Karpas-422 (cell line): ENCODE measurements at regions not wholly inside any gene's neighbourhood (a gene's known extent, or its start where the extent isn't known, plus 50 kb on each side); places are given as distances from the start of the nearest gene placed in this dataset.

Experiments
- DNase-seq: peaks from one replicate; pipeline ENCODE4 v3.0.0-alpha.2; 2015
- H2AFZ ChIP-seq: fragments of 200-600 bp; sonication (generic); 2 replicates; pipeline ENCODE4 v1.6.1; 2014; ENCODE audit warnings: antibody characterized with exemption, low read length, mixed read lengths
- H3K27ac ChIP-seq: fragments of 200-600 bp; sonication (generic); 2 replicates; pipeline ENCODE4 v1.5.1; 2014; ENCODE audit warnings: mild to moderate bottlenecking, low read length, moderate library complexity
- H3K27me3 ChIP-seq: fragments of 200-600 bp; sonication (generic); 2 replicates; pipeline ENCODE4 v1.6.1; 2014; ENCODE audit warnings: low read length, mixed read lengths
- H3K36me3 ChIP-seq: fragments of 200-600 bp; sonication (generic); 2 replicates; pipeline ENCODE4 v1.6.1; 2014; ENCODE audit warnings: low read length, mixed read lengths; ENCODE audit not compliant: insufficient read depth
- H3K4me1 ChIP-seq: fragments of 200-600 bp; sonication (generic); 2 replicates; pipeline ENCODE4 v1.6.1; 2014; ENCODE audit warnings: mild to moderate bottlenecking, low read length, mixed read lengths
- H3K4me2 ChIP-seq: fragments of 200-600 bp; sonication (generic); 2 replicates; pipeline ENCODE4 v1.6.1; 2014; ENCODE audit warnings: low read length, low read depth, mild to moderate bottlenecking; ENCODE audit not compliant: poor library complexity, severe bottlenecking
- H3K4me3 ChIP-seq: fragments of 200-600 bp; sonication (generic); 2 replicates; pipeline ENCODE4 v1.5.1; 2014; ENCODE audit warnings: mild to moderate bottlenecking, antibody characterized with exemption, low read length, mixed read lengths
- H3K79me2 ChIP-seq: fragments of 200-600 bp; sonication (generic); 2 replicates; pipeline ENCODE4 v1.6.1; 2014; ENCODE audit warnings: mild to moderate bottlenecking, low read length, mixed read lengths
- H3K9ac ChIP-seq: fragments of 200-600 bp; sonication (generic); 2 replicates; pipeline ENCODE4 v1.6.0; 2014; ENCODE audit warnings: low read length
- H3K9me2 ChIP-seq: fragments of 200-600 bp; sonication (generic), shearing (Covaris generic); replicated peaks from 2 replicates; pipeline ENCODE4 v1.6.0; 2014; ENCODE audit warnings: mild to moderate bottlenecking, low read length, moderate library complexity; ENCODE audit not compliant: insufficient read depth
- H3K9me3 ChIP-seq: fragments of 300-700, 200-600 bp; sonication (generic); 2 replicates; pipeline ENCODE4 v1.6.1; 2014; ENCODE audit warnings: low read length, mixed read lengths
- H4K20me1 ChIP-seq: fragments of 200-600 bp; sonication (generic); 2 replicates; pipeline ENCODE4 v1.6.1; 2014; ENCODE audit warnings: mild to moderate bottlenecking, antibody characterized with exemption, low read length, low read depth; ENCODE audit not compliant: insufficient read depth

DNA sequence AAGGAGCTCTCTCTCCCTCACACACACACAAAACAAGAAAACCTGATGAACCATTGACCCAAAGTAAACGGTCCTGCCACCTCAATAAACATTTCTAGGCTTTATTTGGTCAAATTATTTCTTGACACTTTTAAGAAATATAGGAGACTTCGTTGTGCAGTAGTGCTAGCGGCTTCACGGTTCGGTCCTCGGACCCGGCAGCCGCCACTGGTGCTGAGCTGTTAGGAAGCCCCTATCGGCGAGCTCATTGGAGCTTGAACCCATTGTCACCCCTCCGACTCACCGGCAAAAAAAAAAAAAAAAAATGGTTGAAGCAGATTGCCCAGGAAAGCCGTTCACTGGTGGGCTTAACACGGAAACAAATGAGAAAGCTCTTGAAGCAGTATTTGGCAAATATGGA is 1695.6 kb upstream of the ACO1 start:
- Histone ChIP-seq H3K4me2 (no peak overlapping the region), H3K9ac (no peak overlapping the region), H3K4me3 (no peak overlapping the region), H3K9me2 (no peaks in the 10 kb centered on the region), H3K9me3 (peaks cover 27% of the 10 kb centered on the region), H3K4me1 (no peaks in the 10 kb centered on the region), H3K79me2 (no peaks in the 10 kb centered on the region), H3K27me3 (no peaks in the 10 kb centered on the region), H3K27ac (no peak overlapping the region), H3K36me3 (no peaks in the 10 kb centered on the region), H4K20me1 (no peaks in the 10 kb centered on the region), H2AFZ (no peak overlapping the region)
- DNase-seq, result no peak

DNA sequence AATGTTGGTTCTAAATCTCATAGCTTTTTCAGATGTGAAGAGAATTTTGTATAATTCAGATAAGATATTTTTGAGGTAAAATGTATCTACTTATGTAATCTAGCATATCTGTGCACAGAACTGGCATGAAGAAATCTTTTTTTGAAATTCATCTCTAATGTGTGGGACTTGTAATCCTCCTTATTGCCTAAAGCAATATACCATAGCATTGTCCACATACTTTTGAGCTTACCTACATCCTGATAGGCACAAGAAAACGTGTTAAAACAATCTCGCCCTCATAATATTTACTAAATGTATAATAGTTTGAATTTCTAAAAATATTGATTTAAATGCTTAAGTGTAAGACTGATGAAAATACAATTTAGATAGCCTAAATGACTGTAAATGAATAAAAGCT is 1686.5 kb upstream of the ACO1 start:
- Histone ChIP-seq H3K9ac (no peak overlapping the region), H3K9me3 (peaks cover 12% of the 10 kb centered on the region; the same call in 1 of the 2 replicates), H3K27me3 (no peaks in the 10 kb centered on the region), H3K4me2 (no peak overlapping the region), H3K4me3 (no peak overlapping the region), H4K20me1 (no peaks in the 10 kb centered on the region), H3K36me3 (no peaks in the 10 kb centered on the region), H3K9me2 (no peaks in the 10 kb centered on the region; the same call in 1 of the 2 replicates), H3K4me1 (no peaks in the 10 kb centered on the region), H3K79me2 (no peaks in the 10 kb centered on the region), H3K27ac (no peak overlapping the region), H2AFZ (no peak overlapping the region)
- no peak for DNase-seq

GRCh38 chr9:30711591-30711990 is 1672.9 kb upstream of the ACO1 start:
- H3K9me3 ChIP-seq, result peaks cover 20% of the 10 kb centered on the region
- H3K79me2 ChIP-seq, result no peaks in the 10 kb centered on the region
- no peak overlapping the region for H3K4me3 ChIP-seq
- H2AFZ ChIP-seq, result no peak overlapping the region
- no peak overlapping the region for H3K27ac ChIP-seq
- H3K27me3 ChIP-seq, result no peaks in the 10 kb centered on the region
- no peak overlapping the region for H3K9ac ChIP-seq
- H4K20me1 ChIP-seq, result no peaks in the 10 kb centered on the region
- no peak for DNase-seq
- H3K36me3 ChIP-seq, result no peaks in the 10 kb centered on the region
- H3K4me1 ChIP-seq, result no peaks in the 10 kb centered on the region
- no peak overlapping the region for H3K4me2 ChIP-seq
- no peaks in the 10 kb centered on the region for H3K9me2 ChIP-seq

GRCh38 chr9:30713243-30713642 is 1671.2 kb upstream of the ACO1 start:
- H3K27ac ChIP-seq, result no peak overlapping the region
- H3K27me3 ChIP-seq, result no peaks in the 10 kb centered on the region
- no peaks in the 10 kb centered on the region for H3K4me1 ChIP-seq
- no peaks in the 10 kb centered on the region for H3K36me3 ChIP-seq
- no peaks in the 10 kb centered on the region for H3K79me2 ChIP-seq
- H3K9me2 ChIP-seq, result no peaks in the 10 kb centered on the region
- no peak overlapping the region for H3K9ac ChIP-seq
- no peaks in the 10 kb centered on the region for H4K20me1 ChIP-seq
- H2AFZ ChIP-seq, result no peak overlapping the region
- no peak for DNase-seq
- peaks cover 27% of the 10 kb centered on the region for H3K9me3 ChIP-seq
- no peak overlapping the region for H3K4me2 ChIP-seq
- no peak overlapping the region for H3K4me3 ChIP-seq

DNA sequence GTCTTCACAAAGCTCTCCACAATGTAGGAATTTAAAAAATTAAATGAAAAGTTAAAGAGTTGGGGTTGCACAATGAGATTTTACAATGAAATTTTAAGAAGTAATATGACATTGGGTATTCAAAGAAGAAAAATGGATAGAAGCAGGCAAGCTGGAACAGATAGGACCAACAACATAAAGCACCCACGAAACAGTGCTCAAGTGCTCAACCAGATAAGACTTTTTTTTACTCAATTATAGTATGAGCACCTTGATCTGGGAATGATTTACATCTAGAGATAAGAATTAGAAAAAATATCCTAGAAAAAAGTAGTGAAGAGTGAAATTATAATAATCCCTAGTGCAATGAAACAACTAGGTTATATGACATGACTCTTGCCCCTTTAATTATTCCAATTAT is 1670.1 kb upstream of the ACO1 start:
- no peak overlapping the region for H3K4me2 ChIP-seq
- H3K27ac ChIP-seq, result no peak overlapping the region
- peaks cover 19% of the 10 kb centered on the region for H3K9me3 ChIP-seq
- no peak for DNase-seq
- H3K4me3 ChIP-seq, result no peak overlapping the region
- H3K79me2 ChIP-seq, result no peaks in the 10 kb centered on the region
- no peak overlapping the region for H3K9ac ChIP-seq
- no peaks in the 10 kb centered on the region for H3K4me1 ChIP-seq
- H4K20me1 ChIP-seq, result no peaks in the 10 kb centered on the region
- H3K27me3 ChIP-seq, result no peaks in the 10 kb centered on the region
- H2AFZ ChIP-seq, result no peak overlapping the region
- H3K9me2 ChIP-seq, result no peaks in the 10 kb centered on the region
- H3K36me3 ChIP-seq, result no peaks in the 10 kb centered on the region

DNA sequence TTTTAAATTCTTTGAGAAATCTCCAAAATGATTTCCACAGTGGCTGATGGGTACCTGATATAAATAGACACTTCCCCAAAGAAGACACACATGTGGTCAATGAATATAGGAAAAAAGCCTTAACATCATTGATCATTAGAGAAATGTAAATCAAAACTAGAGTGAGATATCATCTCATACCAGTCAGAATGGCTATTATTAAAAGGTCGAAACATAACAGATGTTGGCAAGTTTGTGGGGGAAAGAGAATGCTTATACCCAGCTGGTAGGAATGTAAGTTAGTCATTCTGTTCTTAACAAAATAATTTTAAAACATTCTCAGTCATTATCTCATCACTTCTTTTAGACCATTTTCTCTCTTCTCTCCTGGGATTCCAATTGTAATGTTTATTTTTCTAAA is 1666.0 kb upstream of the ACO1 start:
- no peaks in the 10 kb centered on the region for H3K27me3 ChIP-seq
- H3K79me2 ChIP-seq, result no peaks in the 10 kb centered on the region
- no peaks in the 10 kb centered on the region for H3K36me3 ChIP-seq
- H3K9me2 ChIP-seq, result no peaks in the 10 kb centered on the region
- DNase-seq, result no peak
- H3K27ac ChIP-seq, result no peak overlapping the region
- no peak overlapping the region for H3K9ac ChIP-seq
- no peaks in the 10 kb centered on the region for H3K4me1 ChIP-seq
- H3K4me2 ChIP-seq, result no peak overlapping the region
- H3K9me3 ChIP-seq, result peaks cover 25% of the 10 kb centered on the region
- H4K20me1 ChIP-seq, result no peaks in the 10 kb centered on the region
- H3K4me3 ChIP-seq, result no peak overlapping the region
- no peak overlapping the region for H2AFZ ChIP-seq

DNA sequence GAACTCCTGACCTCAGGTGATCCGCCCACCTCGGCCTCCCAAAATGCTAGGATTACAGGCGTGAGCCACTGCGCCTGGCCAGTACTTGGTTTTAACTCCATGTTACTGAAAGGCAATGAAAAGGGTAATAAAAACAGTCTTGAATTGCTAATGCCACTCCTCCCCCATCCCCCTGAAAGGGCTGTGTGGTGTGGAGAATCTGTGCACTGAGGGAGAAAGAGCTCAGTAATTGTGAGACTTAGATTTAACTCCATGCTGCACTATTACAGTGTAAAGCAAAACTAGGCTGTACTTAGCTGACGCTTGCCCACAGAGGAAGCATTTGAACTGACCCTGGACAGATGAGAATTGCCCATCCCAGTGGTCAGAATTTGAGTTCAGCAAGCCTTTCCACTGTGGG is 1662.4 kb upstream of the ACO1 start:
- no peak overlapping the region for H3K4me2 ChIP-seq
- H3K9me2 ChIP-seq, result no peaks in the 10 kb centered on the region
- H2AFZ ChIP-seq, result no peak overlapping the region
- H3K4me1 ChIP-seq, result no peaks in the 10 kb centered on the region
- DNase-seq, result no peak
- H3K27me3 ChIP-seq, result no peaks in the 10 kb centered on the region
- H3K9ac ChIP-seq, result no peak overlapping the region
- H3K9me3 ChIP-seq, result peaks cover 29% of the 10 kb centered on the region
- H3K4me3 ChIP-seq, result no peak overlapping the region
- no peaks in the 10 kb centered on the region for H3K79me2 ChIP-seq
- no peak overlapping the region for H3K27ac ChIP-seq
- no peaks in the 10 kb centered on the region for H3K36me3 ChIP-seq
- H4K20me1 ChIP-seq, result no peaks in the 10 kb centered on the region

- no peak overlapping the region for H3K4me3 ChIP-seq
- no peak overlapping the region for H3K4me2 ChIP-seq
- no peaks in the 10 kb centered on the region for H3K79me2 ChIP-seq
- no peak overlapping the region for H3K9ac ChIP-seq
- H3K4me1 ChIP-seq, result no peaks in the 10 kb centered on the region
- H4K20me1 ChIP-seq, result no peaks in the 10 kb centered on the region
- no peak overlapping the region for H3K27ac ChIP-seq
- no peaks in the 10 kb centered on the region for H3K36me3 ChIP-seq
- H3K27me3 ChIP-seq, result no peaks in the 10 kb centered on the region
- H2AFZ ChIP-seq, result no peak overlapping the region
- no peak for DNase-seq
- no peaks in the 10 kb centered on the region for H3K9me2 ChIP-seq
- peaks cover 31% of the 10 kb centered on the region for H3K9me3 ChIP-seq
Observed at GRCh38 chr9:30723656-30724055, 1660.8 kb upstream of the ACO1 start.

GRCh38 chr9:30732060-30732459 is 1652.4 kb upstream of the ACO1 start:
- H3K4me1 ChIP-seq, result no peaks in the 10 kb centered on the region
- H2AFZ ChIP-seq, result no peak overlapping the region
- no peak overlapping the region for H3K4me3 ChIP-seq
- no peak overlapping the region for H3K9ac ChIP-seq
- H3K79me2 ChIP-seq, result no peaks in the 10 kb centered on the region
- H3K27me3 ChIP-seq, result no peaks in the 10 kb centered on the region
- H3K27ac ChIP-seq, result no peak overlapping the region
- no peaks in the 10 kb centered on the region for H4K20me1 ChIP-seq
- no peaks in the 10 kb centered on the region for H3K9me2 ChIP-seq
- H3K4me2 ChIP-seq, result no peak overlapping the region
- H3K36me3 ChIP-seq, result no peaks in the 10 kb centered on the region
- peaks cover 18% of the 10 kb centered on the region for H3K9me3 ChIP-seq
- no peak for DNase-seq
